GM12892 (cell line): ENCODE measurements at regions not wholly inside any gene's neighbourhood (a gene's known extent, or its start where the extent isn't known, plus 50 kb on each side); places are given as distances from the start of the nearest gene placed in this dataset.

Source experiments
- POLR2A ChIP-seq: IDR thresholded peaks from 2 replicates; pipeline ENCODE4 v1.6.1; 2011; ENCODE audit warnings: low read depth, low read length, control low read depth
- POLR2AphosphoS5 ChIP-seq: IDR thresholded peaks from 2 replicates; pipeline ENCODE4 v1.6.1; 2011; ENCODE audit warnings: low read depth, low read length, control low read depth
- TAF1 ChIP-seq: IDR thresholded peaks from 2 replicates; pipeline ENCODE4 v1.6.1; 2011; ENCODE audit warnings: low read depth, mild to moderate bottlenecking, control low read depth, low read length, borderline replicate concordance

DNA sequence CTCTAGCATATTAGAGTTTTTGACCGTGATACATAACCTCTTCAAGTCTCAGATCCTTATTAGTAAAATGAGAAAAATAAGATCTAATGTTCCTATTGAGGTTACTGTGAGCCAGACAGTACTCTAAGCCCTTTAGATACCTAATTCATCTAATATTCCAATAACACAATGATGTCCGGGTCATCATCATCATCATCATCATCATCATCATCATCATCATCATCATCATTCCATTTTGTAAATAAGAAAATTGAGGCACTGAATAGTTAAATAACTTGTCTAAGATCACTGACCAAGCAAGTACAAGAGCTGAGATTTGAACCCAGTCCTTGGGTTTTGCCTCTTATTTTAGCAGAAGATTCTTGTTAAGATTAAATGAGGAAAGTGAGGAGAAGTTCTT is 643.0 kb downstream of the HDGFL1 start:
- no peak for TF ChIP-seq POLR2A
- TF ChIP-seq TAF1 = no peak
- TF ChIP-seq POLR2AphosphoS5 = no peak
